ENCODE measurements at regions not wholly inside any gene's neighbourhood (a gene's known extent, or its start where the extent isn't known, plus 50 kb on each side); places are given as distances from the start of the nearest gene placed in this dataset.

DNA sequence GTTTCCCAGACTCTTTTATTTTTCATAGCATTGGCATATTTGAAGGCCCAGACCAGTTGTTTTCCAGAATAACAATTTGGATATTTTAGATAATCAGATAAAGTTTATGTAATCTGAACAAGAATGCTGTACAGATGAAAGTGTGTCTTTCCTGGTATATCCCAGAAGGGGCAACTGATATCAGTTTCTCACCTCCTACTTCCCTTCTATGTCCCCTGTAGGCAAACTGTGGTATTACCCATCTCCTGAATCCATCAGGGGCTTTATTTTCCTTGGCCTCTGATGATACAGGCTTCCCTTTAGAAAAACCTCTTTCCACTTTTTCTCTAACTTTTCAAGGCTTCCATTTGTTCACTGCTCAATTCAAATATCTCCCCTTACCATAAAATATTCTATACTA is 87.5 kb upstream of the RGS1 start:
- H3K36me3 ChIP-seq (replicated peaks; ENCODE audit: low read depth, low read length), result no peaks in the 10 kb centered on the region
- no peaks in the 10 kb centered on the region for H3K79me2 ChIP-seq (ENCODE audit: low read length)
- no peak overlapping the region for H3K4me2 ChIP-seq (ENCODE audit: low read length)
- H4K20me1 ChIP-seq (ENCODE audit: insufficient read depth, low read length), result no peaks in the 10 kb centered on the region
- no peak overlapping the region for H2AFZ ChIP-seq (ENCODE audit: low read depth, low read length)
- H3K4me1 ChIP-seq (ENCODE audit: low read length), result peaks cover 6% of the 10 kb centered on the region
- no peaks in the 10 kb centered on the region for H3K9me3 ChIP-seq (ENCODE audit: insufficient read depth, low read length)
- TF ChIP-seq, protein P1, sequence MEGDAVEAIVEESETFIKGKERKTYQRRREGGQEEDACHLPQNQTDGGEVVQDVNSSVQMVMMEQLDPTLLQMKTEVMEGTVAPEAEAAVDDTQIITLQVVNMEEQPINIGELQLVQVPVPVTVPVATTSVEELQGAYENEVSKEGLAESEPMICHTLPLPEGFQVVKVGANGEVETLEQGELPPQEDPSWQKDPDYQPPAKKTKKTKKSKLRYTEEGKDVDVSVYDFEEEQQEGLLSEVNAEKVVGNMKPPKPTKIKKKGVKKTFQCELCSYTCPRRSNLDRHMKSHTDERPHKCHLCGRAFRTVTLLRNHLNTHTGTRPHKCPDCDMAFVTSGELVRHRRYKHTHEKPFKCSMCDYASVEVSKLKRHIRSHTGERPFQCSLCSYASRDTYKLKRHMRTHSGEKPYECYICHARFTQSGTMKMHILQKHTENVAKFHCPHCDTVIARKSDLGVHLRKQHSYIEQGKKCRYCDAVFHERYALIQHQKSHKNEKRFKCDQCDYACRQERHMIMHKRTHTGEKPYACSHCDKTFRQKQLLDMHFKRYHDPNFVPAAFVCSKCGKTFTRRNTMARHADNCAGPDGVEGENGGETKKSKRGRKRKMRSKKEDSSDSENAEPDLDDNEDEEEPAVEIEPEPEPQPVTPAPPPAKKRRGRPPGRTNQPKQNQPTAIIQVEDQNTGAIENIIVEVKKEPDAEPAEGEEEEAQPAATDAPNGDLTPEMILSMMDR (IDR thresholded peaks at IDR 0.05; ENCODE audit: low read depth, low read length), result 0 out of 2 replicates have a peak, but pooled peaks have one; percentile 18
- TF ChIP-seq EZH2phosphoT487 (IDR thresholded peaks at IDR 0.05; ENCODE audit: low read depth), result no peak
- no peak overlapping the region for H3K4me3 ChIP-seq (ENCODE audit: low read length)
- no peak overlapping the region for H3K9ac ChIP-seq (ENCODE audit: low read length)
- no peak overlapping the region for H3K27ac ChIP-seq (ENCODE audit: low read length)
- no peaks in the 10 kb centered on the region for H3K27me3 ChIP-seq (ENCODE audit: low read depth, low read length)

DNA sequence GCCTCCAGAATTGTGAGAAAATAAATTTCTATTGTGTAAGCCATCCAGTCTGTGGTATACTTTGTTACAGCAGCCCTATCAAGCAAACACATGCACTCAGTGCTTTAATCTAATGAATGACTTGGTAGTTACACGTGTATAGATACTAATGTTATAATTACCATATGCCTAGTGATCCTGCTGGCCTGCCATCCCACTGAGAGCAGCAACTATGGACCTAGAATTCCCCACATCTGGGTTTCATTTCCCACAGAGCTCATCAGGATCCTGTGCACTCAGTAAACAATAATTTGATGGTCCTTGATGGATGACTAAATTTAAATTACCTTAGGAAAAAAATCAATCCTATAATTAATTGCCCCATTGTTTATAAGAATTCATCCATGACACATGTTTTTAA is 86.5 kb upstream of the RGS1 start:
- H2AFZ ChIP-seq (ENCODE audit: low read depth, low read length), result no peak overlapping the region
- H4K20me1 ChIP-seq (ENCODE audit: insufficient read depth, low read length), result no peaks in the 10 kb centered on the region
- H3K4me2 ChIP-seq (ENCODE audit: low read length), result no peak overlapping the region
- peaks cover 6% of the 10 kb centered on the region for H3K4me1 ChIP-seq (ENCODE audit: low read length)
- no peaks in the 10 kb centered on the region for H3K9me3 ChIP-seq (ENCODE audit: insufficient read depth, low read length)
- H3K79me2 ChIP-seq (ENCODE audit: low read length), result no peaks in the 10 kb centered on the region
- H3K9ac ChIP-seq (ENCODE audit: low read length), result no peak overlapping the region
- no peak overlapping the region for H3K4me3 ChIP-seq (ENCODE audit: low read length)
- no peak overlapping the region for H3K27ac ChIP-seq (ENCODE audit: low read length)
- TF ChIP-seq EZH2phosphoT487 (IDR thresholded peaks at IDR 0.05; ENCODE audit: low read depth), result no peak
- TF ChIP-seq, protein P1 (IDR thresholded peaks at IDR 0.05; ENCODE audit: low read depth, low read length), result no peak
- H3K27me3 ChIP-seq (ENCODE audit: low read depth, low read length), result no peaks in the 10 kb centered on the region
- H3K36me3 ChIP-seq (replicated peaks; ENCODE audit: low read depth, low read length), result no peaks in the 10 kb centered on the region

DNA sequence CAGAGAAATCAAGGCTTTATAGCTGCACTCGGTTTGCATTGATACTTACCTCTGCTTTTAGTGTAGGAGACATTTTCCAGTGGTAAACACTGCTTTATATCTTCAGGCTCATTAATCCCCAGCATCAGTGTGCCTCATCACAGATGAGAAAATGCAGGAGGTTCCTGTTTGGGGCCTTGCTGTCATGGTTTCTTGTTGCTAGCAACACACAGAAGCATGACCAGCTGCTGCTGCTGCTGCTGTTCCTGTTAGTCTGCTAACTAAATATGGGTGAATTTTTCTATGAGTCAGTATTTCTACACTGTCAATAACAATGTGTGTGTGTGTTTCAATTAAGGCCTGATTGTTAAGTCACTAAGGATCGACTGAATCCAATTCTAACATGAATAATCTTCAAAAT is 85.8 kb upstream of the RGS1 start:
- H3K9ac ChIP-seq (ENCODE audit: low read length), result no peak overlapping the region

DNA sequence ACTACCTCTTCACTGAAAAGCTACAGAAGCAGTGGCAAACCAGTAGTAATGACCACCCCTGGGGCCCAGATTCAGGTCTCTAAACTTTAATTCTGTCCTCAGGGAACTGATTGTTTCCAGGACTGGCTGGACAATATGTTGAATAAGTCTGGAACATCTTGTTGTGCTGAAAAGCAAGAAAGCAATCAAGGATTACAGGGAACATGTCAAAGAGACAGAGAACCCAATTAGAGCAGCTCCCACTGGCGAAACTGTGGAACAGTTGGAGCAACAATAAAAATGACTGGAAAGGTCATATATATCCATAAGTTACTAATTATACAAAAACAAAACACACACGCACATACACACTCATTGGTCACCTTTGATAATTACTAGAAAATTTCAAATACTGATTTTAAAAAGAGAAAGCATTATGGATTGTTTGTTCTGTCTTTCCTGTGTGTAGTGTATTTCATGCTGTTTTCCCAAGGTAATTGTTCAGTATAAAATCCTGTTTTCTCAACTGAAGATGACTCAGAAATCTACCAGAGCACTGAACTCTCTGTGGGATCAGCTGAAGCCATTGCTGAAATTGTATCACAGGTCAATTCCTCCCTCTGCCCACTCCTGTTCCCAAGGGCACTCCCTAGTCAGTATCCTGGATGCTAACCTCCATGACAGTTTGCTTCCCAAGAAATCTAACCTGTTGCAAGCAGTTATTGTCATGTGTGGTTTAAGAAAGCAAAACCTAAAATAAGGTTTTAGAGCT is 83.6 kb upstream of the RGS1 start:
- H3K36me3 ChIP-seq (replicated peaks; ENCODE audit: low read depth, low read length), result no peaks in the 10 kb centered on the region
- no peaks in the 10 kb centered on the region for H3K79me2 ChIP-seq (ENCODE audit: low read length)
- no peak overlapping the region for H2AFZ ChIP-seq (ENCODE audit: low read depth, low read length)
- H3K27me3 ChIP-seq (ENCODE audit: low read depth, low read length), result no peaks in the 10 kb centered on the region
- TF ChIP-seq, protein P1 (IDR thresholded peaks at IDR 0.05; ENCODE audit: low read depth, low read length), result no peak
- TF ChIP-seq EZH2phosphoT487 (IDR thresholded peaks at IDR 0.05; ENCODE audit: low read depth), result no peak
- H3K4me2 ChIP-seq (ENCODE audit: low read length), result no peak overlapping the region
- H3K27ac ChIP-seq (ENCODE audit: low read length), result no peak overlapping the region
- H3K9me3 ChIP-seq (ENCODE audit: insufficient read depth, low read length), result no peaks in the 10 kb centered on the region
- no peak overlapping the region for H3K4me3 ChIP-seq (ENCODE audit: low read length)
- H3K9ac ChIP-seq (ENCODE audit: low read length), result no peak overlapping the region
- peaks cover 6% of the 10 kb centered on the region for H3K4me1 ChIP-seq (ENCODE audit: low read length)
- H4K20me1 ChIP-seq (ENCODE audit: insufficient read depth, low read length), result no peaks in the 10 kb centered on the region

More for the DNA sequence above, 85.8 kb upstream of the RGS1 start:
- TF ChIP-seq EZH2phosphoT487 (IDR thresholded peaks at IDR 0.05; ENCODE audit: low read depth), result no peak
- TF ChIP-seq, protein P1 (IDR thresholded peaks at IDR 0.05; ENCODE audit: low read depth, low read length), result no peak
- no peaks in the 10 kb centered on the region for H3K27me3 ChIP-seq (ENCODE audit: low read depth, low read length)
- no peaks in the 10 kb centered on the region for H3K79me2 ChIP-seq (ENCODE audit: low read length)
- no peaks in the 10 kb centered on the region for H4K20me1 ChIP-seq (ENCODE audit: insufficient read depth, low read length)
- no peaks in the 10 kb centered on the region for H3K9me3 ChIP-seq (ENCODE audit: insufficient read depth, low read length)
- peak overlapping the region; percentile 13; the same call in 1 of the 2 replicates for H3K4me2 ChIP-seq (ENCODE audit: low read length)
- no peak overlapping the region for H3K27ac ChIP-seq (ENCODE audit: low read length)
- peaks cover 6% of the 10 kb centered on the region for H3K4me1 ChIP-seq (ENCODE audit: low read length)
- H2AFZ ChIP-seq (ENCODE audit: low read depth, low read length), result peak overlapping the region; percentile 64
- H3K36me3 ChIP-seq (replicated peaks; ENCODE audit: low read depth, low read length), result no peaks in the 10 kb centered on the region
- no peak overlapping the region for H3K4me3 ChIP-seq (ENCODE audit: low read length)

All from OCI-LY3 (cell line).